Activated CD8-positive, alpha-beta memory T cell treated with anti-CD3 and anti-CD28 coated beads for 36 hours (primary cell): ENCODE measurements at regions not wholly inside any gene's neighbourhood (a gene's known extent, or its start where the extent isn't known, plus 50 kb on each side); places are given as distances from the start of the nearest gene placed in this dataset.

Experiments
- CTCF ChIA-PET: fragments of 350-600 bp; sonication (Branson Sonifier 250); formaldehyde crosslinking; loops from one replicate; lab custom pipeline; 2021; ENCODE audit warnings: antibody characterized with exemption; lab: Charles Lee
- POLR2A ChIA-PET: fragments of 350-600 bp; sonication (Branson Sonifier 250); formaldehyde crosslinking; loops from one replicate; lab custom pipeline; 2021; ENCODE audit warnings: antibody characterized with exemption; lab: Charles Lee

- CTCF ChIA-PET: interaction anchor here (0.6 kb wide), 1 partner anchor 394 kb away, joined by 3 read pairs; no protein-coding TSS in a partner anchor
- POLR2A ChIA-PET: interaction anchor here (0.5 to 0.6 kb wide), 2 partner anchors 111 to 419 kb away, joined by 3 read pairs; no protein-coding TSS in a partner anchor
Measured at GRCh38 chr15:29962407-29962806, 120.3 kb upstream of the GOLGA8J start.

GRCh38 chr15:29959384-29960137 lies 123.2 kb upstream of the GOLGA8J start:
- ChIA-PET POLR2A (no interaction called here), CTCF (no interaction called here)

DNA sequence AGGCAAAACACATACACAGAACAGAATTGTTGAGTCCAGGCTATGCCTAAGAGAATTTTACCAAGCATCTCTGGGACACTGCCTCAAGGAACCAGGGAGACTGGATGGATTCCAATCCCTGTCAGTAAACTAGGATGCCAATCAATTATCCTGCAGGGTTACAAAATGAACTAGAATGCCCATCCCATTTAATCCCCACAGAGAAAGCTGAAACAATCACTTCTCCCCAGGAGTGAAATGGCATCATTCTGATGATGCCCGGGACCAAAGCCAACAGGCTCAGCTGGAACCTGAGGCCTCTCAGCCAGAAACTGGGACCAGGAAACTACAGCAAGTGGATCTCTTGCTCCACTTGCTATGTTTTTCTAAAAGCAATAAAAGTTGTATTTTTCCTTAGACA lies 130.0 kb upstream of the TJP1 start:
- ChIA-PET CTCF (no interaction called here), POLR2A (no interaction called here)

DNA sequence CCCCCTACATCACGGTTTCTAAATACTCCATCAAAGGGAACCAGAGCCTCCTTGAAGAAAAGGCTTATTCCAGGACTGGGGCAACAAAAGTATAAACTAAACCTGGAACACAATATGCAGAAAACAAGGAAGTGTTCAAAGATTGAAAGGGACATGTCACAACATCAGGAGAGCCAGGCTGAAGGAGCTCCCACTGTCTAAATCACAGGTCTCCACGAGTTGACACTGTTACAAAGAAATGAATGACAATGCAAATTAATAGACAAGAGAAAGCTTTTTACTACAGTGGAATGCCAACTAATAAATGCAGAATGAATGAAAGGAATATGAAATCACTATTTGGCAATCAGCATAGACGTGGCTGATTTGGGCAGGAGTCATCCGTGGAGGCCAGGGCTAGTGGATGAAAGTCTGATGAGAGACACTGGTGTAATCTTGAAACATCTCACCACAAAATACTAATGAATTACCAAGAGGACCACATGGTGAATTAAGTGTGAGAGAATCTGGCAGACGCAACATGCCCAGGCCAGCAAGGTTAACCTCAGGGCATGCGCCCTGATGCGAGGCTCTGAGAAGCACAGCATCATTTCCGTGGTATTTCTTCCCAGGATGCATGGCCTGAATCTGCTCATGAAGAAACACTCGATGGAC lies 123.8 kb upstream of the TJP1 start:
- CTCF ChIA-PET: no interaction called here
- POLR2A ChIA-PET: no interaction called here

GRCh38 chr15:29944925-29945324 lies 122.7 kb upstream of the TJP1 start:
- POLR2A ChIA-PET: interaction anchor here (0.6 kb wide), 1 partner anchor 1221 kb away, joined by 7 read pairs; no protein-coding TSS in a partner anchor
- CTCF ChIA-PET: no interaction called here

DNA sequence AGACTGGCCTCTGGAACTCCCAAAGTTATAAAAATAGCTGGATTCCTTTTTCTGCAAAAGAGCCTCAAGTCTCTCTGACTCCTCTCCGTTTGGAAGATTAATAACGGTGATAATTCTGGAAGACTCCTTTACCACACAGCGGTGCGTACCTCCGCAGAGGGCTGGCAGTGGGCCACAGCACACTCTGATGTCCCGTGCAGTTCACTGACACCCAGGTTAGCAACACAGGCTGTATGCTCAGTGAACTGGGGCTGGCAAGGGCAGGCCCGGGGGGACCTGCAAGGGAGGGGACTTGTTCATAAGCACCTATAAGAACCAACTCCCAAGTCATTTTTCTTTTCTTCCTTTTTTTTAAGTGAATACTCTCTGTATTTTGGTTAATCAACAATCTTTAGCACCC lies 120.3 kb upstream of the TJP1 start:
- POLR2A ChIA-PET: no interaction called here
- CTCF ChIA-PET: no interaction called here

DNA sequence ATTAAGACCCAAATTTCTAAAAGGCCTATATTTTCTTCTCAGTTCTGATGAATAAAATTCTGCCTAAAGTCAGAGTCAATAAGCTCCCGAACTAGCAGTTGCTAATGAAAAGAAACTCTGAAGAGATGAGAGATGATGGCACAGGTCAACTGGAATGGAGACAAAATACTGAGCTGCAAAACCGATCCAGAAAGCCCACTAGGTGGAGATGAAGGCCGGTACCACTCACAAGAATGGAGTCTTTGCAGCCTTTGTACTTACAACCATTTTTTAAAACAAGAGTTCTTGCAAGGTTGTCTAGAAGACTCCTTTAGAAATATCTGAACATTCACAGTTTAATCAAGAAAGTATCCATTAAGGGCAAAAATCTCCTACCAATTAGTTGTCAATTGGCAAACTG lies 119.9 kb upstream of the TJP1 start:
- POLR2A ChIA-PET: no interaction called here

GRCh38 chr15:29939404-29939803 lies 117.1 kb upstream of the TJP1 start:
- POLR2A ChIA-PET: no interaction called here
- CTCF ChIA-PET: no interaction called here

More for the DNA sequence above, 119.9 kb upstream of the TJP1 start:
- CTCF ChIA-PET: no interaction called here

DNA sequence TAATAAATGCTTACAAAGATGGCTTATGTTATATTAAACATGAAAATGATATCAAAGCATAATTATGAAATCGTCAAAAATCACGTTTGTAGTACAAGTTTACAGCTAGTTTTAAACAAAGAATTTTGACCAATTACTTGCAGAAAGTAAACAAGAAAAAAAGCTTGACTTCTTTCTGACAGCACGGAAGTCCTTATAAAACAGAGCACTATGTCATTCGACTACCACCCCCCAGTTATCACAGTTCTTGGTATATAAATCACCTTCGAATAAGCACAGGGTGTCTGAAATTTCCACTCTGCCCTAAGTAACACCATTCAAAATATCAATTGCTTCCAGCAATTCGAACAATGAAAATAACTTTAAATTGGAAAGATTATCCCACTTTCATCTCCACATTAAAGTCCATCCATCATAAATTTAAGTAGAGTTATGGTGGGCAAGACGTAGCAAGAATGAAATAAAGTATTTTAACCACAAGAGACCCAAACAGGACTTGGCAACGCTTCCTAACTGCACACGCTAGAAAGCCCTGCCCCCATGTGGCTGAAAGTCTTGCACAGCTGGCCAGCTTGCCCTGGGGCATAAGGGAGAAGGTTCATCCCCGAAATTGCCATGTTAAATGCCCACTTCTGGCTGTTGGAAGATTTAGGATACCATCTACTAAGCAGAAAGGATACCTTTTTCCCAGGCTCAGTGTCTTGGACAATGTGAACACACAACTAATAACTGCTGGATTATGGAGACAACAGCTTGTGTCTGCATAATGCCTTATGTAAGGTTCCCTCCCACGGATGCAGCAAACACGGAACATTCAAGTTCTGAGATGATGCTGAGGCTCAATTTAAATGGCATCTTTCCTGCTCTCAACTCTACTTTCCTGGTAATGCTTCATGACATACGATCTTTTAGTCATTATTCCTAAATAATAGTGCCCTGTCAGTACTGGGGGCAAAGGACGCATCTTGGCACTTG lies 116.4 kb upstream of the TJP1 start:
- ChIA-PET CTCF (no interaction called here), POLR2A (no interaction called here)

DNA sequence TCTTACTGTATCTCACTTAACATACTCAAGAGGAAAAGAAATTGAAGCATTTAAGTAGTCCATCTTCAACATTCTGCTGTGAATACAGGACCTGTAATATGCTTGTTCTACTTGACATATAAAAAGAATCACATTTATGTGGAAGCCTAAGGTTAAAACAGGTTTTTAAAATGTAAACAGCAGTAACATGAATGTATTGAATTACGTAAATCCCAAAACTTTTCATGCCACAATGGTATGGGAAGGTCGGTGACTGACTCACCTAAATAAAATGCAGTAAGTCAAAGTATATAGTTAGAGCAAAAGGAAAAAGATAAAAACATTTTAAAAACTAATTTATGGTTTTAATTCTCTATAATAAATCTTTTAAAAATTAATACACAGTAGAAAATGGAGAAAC lies 115.7 kb upstream of the TJP1 start:
- CTCF ChIA-PET: no interaction called here
- POLR2A ChIA-PET: no interaction called here

GRCh38 chr15:29936353-29937049 lies 114.2 kb upstream of the TJP1 start:
- POLR2A ChIA-PET: no interaction called here
- CTCF ChIA-PET: no interaction called here

DNA sequence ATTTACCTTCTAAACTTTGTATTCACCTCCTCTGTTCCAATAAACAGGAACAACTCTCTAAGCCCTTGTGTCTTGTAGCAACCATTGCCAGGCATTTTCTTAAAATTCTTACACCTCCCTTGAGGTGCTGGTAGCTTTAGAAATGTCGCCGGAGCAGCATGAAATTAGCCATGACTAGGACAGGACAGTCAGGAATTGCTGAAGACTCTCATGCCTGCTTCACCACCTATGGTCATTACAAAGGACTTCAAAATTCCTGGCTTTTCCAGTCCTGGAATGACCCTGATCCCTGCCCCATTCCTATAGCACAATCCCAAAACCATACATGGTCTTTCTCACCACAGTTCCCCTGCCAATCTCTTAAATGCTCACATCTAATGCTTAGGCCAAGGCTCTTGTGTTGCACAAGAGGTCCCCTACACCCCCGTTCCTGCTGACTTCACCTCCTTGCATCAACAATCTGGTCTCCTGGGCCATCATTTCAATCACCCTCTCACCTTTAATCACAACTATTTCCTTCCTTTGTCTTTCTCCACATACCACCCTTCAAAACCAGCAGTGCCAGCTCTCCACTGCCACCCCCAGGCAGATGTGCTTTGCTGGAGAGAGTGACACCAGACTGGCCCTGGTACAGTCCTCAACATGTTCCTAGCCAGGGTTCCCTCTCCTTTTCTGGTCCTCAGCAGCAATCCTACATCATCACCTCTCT lies 113.2 kb upstream of the TJP1 start:
- POLR2A ChIA-PET: no interaction called here
- CTCF ChIA-PET: no interaction called here

GRCh38 chr15:29934251-29934650 lies 112.0 kb upstream of the TJP1 start:
- ChIA-PET POLR2A (no interaction called here), CTCF (no interaction called here)

DNA sequence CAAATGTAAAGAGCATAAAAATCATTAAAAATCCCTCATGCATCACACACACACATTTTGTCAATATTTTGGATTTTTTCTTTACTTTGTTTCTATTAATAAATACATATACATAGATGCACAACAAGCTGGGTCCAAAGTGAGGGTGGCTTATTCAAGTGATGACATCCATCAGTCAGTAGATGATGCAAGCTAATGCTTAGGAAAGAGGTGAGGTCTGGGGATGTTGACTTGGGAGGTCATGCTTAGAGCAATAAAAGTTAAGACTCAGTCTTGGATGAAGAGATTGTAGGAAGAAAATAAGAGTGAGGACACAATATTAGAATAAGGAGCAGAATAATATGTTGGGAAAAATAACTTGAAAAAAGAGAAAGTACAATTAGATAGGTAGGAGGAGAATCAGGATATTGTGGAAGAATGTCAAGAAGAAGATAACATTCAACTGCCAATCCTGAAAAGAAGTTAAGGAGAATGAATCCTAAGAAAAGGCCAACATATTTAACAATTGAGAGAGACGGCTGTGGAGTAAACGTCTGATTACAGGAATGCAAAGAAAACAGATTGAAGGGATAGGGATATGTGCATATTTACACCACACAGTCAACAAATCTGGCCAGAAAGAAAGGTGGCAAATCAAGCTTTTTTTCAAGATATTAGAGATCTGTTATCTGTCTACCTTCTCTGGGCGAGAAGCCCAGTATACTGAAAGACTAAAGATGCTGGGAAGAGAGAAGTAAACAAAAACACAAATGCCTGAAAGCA lies 111.0 kb upstream of the TJP1 start:
- ChIA-PET CTCF (no interaction called here), POLR2A (no interaction called here)

DNA sequence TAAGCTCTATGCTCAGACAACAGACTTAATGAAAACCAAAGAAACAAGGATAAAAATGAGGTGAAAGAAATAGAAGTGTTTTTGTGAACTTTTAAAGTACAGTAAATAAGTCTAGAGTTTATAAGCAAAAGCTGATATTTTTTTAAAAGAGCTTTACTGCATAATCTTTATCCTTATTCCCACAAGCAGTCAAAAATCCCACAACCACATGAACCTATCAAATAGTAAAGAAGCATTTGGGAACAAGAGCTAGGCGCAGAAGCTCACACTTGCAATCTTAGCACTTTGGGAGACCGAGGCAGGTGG lies 103.8 kb upstream of the TJP1 start:
- CTCF ChIA-PET: no interaction called here

DNA sequence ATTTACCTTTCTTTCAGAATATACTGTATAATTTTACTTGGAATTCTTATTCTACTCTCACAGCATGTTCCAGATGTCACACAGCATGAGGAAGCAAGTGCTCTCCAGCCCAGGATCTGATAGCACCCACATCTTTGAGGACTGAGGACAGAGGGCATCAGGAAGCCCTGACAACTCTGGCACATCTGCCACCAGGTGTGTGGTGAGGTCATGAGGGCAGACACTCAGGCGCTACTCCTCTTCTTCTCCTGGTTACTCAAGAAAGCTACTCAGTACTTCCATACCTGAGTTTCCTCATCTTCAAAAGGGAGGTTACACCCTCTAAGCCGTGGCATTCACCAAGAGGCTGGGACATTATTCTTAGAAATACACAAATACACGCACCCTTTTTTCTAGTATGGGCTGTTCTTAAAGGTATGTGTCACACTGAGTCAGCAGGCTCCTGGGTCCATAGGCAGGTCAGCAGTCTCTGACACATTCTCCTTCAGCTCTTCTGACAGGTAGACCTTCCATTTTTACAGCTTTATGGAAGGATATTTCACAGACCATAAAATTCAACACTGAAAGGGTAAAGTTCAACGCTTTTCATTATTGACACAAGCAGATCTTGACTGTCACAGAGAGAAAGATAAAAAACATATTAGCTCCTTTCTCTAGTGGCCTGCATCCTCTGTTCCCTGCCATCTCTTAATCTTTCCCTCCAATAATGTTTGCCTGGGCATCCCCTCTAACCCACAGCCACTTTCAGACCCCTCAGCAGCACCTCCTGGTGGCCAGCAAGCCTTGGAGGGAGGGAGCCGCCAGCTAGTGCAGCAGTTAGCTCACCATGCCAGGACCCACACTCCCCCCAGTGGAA lies 103.2 kb upstream of the TJP1 start:
- ChIA-PET POLR2A (no interaction called here), CTCF (no interaction called here)

More for the DNA sequence above, 103.8 kb upstream of the TJP1 start:
- POLR2A ChIA-PET: no interaction called here

- CTCF ChIA-PET: no interaction called here
- POLR2A ChIA-PET: no interaction called here
Measured at GRCh38 chr15:29924750-29925149, 102.5 kb upstream of the TJP1 start.
